Astrocyte (in vitro differentiated cells and primary cell): ENCODE measurements at regions not wholly inside any gene's neighbourhood (a gene's known extent, or its start where the extent isn't known, plus 50 kb on each side); places are given as distances from the start of the nearest gene placed in this dataset.
"Not testable (repeated sequence)": the region's sequence is repeated elsewhere in the genome, so short reads cannot be mapped to it uniquely, and the experiment has no call there.

Experiments
- CTCF ChIP-seq: IDR thresholded peaks from 2 replicates; pipeline ENCODE4 v1.5.1; 2011; ENCODE audit warnings: low read depth, mild to moderate bottlenecking, inconsistent platforms, low read length, moderate library complexity; ENCODE audit not compliant: insufficient read depth
- EZH2 ChIP-seq: IDR thresholded peaks from 2 replicates; pipeline ENCODE4 v1.6.1; 2012; ENCODE audit warnings: mild to moderate bottlenecking, low read length, inconsistent platforms; ENCODE audit not compliant: insufficient read depth

- not testable (repeated sequence) for TF ChIP-seq CTCF, EZH2
Measured at GRCh38 chr16:34063498-34064157, 604.2 kb downstream of the TP53TG3F start.
